ENCODE measurements at regions not wholly inside any gene's neighbourhood (a gene's known extent, or its start where the extent isn't known, plus 50 kb on each side); places are given as distances from the start of the nearest gene placed in this dataset.

DNA sequence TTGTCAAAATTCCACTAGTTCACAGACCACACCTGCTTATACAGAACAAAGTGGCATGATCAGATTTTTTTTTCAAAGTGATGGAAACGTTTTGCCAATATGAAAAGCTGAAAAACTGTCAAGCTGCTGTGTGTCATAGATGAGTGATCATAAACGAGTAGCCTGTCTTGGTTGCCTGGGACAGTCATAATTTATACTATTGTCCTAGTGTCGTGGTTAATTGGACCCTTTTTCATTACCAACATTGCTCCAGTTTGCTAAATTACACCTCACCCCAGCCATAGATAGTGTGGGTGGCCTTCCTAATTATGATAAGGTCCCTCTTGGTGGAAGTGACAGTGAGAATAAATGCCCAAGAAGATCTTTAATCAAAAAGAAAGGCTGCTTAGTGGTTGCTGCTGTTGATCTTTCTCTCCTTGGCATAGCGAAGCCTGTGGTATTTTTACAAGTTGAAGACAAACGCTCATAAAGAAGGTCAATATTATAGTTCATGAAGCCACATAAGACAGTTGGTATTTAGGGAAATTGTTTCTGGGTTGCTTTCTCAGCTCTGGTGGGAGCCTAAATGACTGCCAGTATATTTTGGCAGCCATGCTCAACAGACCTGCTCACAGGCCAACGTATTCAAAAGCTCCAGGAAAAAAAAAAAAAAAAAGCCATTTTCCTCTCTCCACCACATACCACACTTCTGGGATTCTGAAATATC, 478.1 kb downstream of the PLA2G4A start:
- DNase-seq (ENCODE audit: low spot score), result no peak

DNA sequence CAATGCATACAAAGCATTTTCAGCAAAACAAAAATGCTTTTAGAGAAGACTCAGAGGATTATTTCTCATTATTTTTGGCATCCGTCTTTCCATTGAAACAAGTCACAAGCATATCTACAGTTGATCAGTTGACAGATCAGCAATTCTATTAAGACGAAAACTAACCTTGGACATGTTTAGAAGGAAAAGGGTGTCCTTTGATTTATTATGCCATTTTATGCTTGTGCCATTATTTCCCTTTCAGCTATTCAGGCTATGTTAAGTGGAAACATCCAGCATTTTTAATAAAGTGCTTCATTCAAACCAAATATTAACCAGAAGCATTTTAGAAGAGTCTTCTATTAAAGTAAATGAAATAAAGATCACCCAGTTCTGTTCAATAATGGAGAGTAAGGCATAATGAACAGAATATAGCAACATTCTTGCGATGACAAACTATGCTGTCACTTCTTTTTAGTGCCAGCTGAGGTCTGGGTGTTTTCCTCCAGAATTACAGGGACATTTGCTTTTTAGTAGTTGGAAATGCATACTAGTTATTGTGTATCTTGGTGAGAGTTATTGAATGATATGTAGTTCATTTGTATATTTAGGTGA, 481.4 kb downstream of the PLA2G4A start:
- no peak for DNase-seq (ENCODE audit: low spot score)

DNA sequence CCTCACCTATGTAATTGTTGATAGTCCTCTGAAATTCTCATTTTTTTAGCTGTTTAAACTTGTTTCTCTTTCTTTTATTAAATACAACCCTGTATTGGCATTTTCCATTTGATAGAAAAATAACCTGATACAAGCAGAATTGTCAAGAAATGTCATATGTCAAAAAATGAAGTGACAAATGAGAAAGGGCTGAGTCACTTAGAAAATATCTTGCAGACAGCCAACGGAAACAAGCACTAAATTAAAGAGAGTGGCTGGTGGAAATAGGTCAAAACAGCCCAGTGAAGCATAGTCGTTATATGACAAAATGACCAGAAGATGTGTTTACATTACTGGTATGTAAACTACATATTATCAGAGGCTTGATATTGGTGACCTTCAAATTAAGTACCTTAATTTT, 484.4 kb downstream of the PLA2G4A start:
- no peak for DNase-seq (ENCODE audit: low spot score)

DNA sequence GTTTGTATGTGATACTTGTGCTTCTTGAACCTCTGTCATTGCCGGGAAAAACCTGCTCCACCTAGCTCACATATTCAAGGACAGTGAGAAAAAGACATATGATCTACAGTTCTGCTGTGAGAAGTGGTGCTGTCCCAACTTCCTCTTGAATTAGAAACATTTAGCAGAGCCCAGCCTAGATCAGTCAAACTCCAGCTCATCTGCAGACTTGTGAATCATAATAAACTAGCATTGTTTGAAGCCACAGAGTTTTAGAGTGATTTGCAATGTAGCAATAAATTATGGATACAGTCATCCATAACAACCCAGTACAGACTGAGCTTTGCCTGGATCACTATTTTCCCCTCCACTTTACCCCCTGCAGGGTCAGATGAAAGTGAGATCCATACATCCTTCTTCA, 497.8 kb downstream of the PLA2G4A start:
- DNase-seq (ENCODE audit: low spot score), result no peak

DNA sequence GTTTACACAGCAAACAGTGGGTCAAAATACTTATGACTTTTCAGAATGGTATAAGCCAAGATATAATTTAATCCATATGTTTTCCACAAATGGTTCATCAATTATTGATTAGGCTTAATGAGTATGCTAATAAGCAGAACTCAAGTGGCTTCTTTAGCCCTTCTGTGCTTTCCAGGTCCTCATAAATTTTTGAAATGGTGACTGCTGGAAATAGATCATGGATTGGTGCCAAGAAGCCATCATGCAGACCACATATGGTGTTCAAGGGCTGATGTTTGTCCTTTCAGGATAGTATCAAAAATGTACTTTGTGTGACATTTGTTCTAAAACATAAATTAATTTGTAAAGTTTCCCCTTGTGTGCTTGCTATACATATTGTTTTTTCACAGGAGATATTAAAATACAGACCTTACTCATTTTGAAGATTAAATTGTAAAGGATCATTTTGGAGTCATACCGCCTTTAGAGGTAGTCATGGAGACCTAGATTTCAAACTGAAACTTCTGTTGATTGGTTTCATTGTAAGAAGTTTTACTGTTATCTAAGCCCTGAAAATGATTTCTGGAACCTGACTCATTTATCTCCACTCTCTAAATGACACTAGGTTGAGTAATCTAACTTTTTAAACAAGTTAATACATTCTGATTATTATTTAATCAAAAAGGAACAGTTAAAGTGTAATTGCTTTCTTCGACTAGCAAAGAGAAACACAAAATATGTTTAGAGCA, 507.9 kb downstream of the PLA2G4A start:
- no peak for DNase-seq (ENCODE audit: low spot score)

DNA sequence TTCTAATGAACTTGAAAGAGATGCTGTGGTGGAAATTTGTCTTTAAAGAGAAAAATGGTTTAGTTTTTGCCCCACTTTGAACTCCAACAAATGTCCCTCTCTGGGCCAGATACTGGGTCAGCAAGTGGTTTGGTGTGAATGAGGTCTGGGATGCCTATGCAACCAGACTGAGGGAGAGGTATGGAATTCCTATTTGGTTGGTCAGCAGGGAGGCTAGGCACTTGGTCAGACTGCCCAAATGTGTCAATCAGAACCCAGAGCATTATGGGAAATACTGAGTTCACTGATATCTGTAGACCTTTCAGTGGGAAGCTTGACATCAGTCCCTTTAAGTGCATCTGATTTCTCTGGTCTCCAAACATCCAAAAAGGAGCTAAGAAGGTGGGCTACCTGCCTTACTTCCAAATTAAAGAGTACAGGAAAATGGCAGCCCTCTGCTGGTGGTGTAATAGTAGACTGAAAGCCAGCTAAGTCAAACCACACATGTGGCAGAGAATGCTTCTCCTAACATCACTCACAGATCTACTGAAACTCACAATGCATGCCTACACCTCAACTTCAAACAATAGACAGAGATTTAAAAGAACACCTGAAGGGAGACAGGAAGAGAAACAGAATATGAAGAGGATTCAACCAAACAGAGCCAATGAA, 510.1 kb downstream of the PLA2G4A start:
- no peak for DNase-seq (ENCODE audit: low spot score)

DNA sequence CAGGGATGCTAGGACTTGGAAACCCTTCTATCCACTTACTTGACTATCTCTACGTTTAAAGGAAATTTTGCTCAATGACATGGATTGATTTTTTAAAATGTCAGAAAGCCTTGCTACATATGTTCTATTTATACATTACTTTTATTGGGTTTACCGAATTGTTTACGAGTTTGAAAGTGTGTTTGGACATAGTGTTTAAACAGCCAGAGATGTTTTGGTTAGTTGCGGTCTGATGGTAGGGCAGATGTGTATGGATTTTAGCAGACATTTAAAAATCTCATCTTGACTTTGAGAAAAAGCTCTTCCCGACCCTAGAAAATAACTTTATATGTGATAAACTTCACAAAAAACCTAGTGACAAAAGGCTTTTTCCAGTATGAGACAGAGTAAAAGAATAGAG, 513.7 kb downstream of the PLA2G4A start:
- no peak for DNase-seq (ENCODE audit: low spot score)

DNA sequence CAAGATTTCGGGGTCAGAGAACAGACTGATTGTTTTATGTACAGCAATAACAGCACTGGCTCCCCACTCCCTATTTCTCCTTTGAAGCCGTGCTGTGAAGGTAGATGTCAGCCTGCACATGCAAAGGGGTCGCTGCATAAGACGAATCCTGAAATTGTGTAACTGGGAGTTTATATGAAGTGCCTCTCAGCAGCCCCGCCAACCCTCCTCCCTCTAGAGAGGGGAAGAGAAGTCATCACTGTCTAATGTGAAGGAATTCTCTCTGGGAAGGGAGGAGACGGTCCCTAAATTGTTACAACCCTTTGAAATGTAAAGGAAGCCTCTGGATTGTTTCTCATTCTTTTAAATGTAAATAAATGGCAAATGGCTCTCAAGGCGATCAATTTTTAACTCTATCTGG, 545.3 kb downstream of the PLA2G4A start:
- DNase-seq (ENCODE audit: low spot score), result no peak

DNA sequence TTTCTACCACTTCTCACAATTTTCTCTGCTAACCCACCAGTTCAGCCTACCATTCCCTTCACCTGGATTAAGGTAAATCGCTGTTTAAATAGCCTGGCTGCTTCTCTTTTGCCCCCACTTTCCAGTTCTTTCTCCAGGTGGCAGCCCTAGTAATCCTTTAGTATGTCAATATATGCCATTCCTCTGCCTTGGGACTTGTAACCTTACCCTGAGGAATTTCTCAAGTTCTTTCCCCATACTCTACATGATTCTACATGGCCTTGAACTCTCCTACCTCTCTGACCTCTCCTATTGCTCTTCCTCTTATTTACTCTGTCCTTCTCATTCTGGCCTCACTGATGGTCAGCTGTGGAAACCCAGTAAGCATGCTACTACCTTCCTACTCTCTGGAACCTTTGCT, 546.0 kb downstream of the PLA2G4A start:
- no peak for DNase-seq (ENCODE audit: low spot score)

DNA sequence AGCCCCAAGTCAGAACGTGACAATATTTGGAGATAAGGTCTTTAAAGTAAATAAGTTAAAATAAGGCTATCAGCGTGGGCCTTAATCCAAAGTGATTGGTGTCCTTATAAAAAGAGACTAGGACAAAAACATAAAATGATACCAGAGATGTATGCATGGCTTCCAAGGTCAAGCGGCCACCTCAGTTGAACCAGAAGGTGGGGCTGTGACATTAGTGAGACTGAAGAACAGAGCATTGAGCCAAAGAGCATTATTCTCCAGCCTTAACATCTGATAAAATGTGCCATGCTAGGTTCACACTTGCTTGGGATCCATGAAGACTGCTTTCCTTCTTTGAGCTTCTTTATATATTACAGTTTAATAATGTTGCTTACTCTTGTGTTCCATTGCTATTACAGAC, 554.6 kb downstream of the PLA2G4A start:
- no peak for DNase-seq (ENCODE audit: low spot score)

DNA sequence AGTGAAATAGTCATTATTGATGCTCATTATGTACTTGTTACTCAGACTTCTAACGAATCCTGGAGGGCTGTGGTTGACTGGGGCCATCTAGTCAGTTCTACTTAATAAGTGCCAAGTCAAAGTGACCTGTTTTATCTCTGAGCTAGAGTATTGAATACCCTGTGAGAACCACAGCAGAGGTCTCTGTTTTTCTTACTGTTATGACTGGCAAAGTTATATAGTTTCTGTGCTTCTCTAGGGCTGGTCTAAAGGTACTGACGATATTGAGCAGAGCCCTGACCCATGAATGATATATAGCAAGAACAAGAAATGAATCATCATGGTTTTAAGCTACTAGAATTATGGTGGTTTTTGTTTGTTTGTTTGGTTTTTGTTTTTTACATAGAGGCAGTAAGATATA, 555.8 kb downstream of the PLA2G4A start:
- no peak for DNase-seq (ENCODE audit: low spot score)

DNA sequence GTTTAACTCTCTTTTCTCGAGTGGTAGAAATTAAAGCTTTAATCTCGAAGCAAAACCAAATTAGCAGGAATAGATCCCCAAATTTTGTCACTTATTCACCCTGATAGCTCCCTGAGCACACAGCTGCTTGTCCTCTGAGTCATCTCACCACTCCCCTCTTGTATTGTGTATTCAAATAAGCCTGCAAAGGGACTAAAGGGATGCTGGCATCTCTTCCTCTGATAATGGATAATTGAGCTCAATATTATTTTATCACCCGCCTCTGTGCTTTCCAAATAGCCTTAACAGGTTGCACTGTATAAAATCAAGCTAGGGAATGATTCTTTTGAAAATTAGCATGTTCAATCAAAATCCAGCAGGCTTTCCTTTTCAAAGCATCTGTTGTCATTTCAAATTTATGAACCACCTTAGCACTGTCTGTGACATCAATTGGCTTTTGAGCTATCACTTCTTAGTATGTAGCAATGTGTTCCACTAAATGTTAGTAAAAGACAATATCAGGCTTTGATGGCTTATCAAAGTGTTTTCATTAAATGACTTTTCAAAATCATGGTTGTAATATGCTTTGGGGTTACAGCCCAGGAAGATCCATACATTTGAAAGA, 561.6 kb downstream of the PLA2G4A start:
- DNase-seq (ENCODE audit: low spot score), result no peak

DNA sequence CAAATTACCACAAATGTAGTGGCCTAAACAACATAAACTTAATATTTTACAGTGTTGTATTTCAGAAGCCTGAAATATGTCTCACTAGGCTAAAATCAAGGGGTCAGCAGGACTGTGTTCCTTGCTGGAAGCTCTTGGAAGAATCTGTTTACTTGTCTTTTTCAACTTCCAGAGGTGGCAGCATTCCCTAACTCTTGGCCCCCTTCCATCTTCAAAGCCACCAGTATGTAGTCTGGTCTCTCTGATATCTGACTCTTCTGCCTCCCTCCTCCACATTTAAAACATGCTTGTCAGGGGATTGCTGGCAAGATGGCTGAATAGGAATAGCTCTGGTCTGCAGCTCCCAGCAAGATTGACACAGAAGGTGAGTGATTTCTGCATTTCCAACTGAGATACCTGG, 567.5 kb downstream of the PLA2G4A start:
- DNase-seq (ENCODE audit: low spot score), result peak; percentile 11

DNA sequence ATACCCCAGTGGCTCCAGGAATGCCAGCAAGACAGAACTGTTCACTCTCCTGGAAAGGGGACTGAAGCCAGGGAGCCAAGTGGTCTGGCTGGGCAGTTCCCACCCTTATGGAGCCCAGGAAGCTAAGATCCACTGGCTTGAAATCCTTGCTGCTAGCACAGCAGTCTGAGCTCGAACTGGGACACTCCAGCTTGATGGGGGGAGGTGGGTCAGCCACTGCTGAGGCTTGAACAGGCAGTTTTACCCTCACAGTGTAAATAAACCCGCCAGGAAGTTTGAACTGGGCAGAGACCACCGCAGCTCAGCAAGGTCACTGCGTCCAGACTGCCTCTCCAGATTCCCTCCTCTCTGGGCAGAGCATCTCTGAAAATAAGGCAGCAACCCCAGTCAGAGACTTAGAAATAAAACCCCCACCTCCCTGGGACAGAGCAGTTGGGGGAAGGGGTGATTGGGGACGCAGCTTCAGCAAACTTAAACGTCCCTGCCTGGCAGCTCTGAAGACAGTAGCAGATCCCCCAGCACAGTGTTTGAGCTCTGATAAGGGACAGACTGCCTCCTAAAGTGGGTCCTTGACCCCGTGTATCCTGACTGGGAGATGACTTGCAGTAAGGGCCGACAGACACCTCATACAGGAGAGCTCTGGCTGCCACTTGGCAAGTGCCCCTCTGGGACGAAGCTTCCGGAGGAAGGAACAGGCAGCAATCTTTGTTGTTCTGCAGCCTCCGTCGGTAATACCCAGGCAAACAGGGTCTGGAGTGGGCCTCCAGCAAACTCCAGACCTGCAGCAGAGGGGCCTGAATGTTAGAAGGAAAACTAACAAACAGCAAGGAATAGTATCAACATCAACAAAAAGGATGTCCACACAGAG, 568.4 kb downstream of the PLA2G4A start:
- no peak for DNase-seq (ENCODE audit: low spot score)

DNA sequence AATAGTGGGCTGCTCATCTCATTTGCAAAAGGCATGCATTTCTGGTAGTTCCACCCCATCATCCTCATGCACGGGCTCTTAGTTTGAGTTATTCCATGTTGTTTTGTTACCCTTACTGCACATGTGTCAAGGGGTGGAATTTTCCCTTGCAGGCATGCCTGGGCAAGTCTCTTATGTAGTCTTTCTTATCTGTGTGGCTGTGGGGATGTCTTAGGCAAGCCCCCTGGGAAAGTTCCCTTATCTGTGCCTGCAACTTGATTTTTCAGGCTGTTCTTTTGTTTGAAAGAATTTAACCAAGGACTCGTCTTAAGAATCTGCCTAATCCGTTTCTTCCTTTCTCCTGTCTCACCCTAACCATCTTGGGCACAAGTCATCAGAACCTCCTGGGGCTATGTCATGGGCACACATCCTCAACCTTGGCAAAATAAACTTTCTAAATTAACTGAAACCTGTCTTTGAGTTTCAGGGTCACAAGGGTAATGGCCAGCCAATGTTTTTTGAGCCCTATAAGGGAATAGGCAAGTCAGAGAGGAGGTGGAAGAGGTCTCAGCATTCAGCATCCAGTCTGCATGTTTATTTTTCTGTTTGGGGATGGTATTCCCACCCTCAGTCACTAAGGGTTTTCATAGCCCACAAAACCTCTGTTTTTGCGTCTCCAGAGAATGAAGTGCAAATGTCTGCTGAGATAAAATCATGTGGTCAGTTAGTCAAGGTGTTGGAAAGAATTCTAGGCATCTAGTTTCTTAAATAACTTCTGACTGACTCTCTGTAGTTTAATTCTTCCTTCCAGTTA, 579.7 kb downstream of the PLA2G4A start:
- DNase-seq (ENCODE audit: low spot score), result no peak

DNA sequence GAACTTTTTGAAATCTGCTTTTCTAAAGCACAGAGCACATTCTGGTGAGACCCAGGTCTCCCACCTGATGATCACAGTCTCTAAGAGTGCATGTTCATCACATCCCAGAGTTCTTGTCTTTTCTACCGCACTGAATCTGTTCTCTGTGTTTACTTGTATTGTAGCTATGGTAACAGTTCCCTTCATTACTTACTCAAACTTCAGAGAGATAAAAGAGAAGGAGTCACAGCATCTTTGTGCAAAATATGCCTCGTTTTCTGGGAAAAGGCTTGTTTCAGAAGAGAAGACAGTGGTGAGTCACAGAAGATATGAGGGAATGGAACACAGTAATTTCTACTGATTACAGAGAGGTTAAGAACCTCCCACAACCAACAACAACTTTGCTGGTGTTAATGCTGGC, 580.6 kb downstream of the PLA2G4A start:
- DNase-seq (ENCODE audit: low spot score), result no peak

DNA sequence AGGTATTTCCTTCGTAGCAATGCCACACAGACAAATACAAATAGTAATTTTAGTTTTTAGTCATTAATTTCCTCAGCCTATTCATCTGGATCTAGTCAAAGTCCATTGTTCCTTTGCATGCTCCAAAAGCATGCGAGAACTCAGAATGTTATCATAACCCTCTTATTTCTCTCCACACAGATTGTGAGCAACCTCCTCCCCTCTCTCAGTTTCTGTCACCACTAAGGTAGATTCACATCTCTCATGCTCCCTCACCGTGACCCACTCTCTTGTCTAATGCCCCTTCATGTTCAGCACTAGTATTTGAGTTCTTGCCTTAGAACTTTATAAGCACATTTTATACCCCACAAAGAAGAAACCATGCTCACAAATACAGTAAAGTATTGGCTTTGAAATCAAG, 582.4 kb downstream of the PLA2G4A start:
- DNase-seq (ENCODE audit: low spot score), result no peak

DNA sequence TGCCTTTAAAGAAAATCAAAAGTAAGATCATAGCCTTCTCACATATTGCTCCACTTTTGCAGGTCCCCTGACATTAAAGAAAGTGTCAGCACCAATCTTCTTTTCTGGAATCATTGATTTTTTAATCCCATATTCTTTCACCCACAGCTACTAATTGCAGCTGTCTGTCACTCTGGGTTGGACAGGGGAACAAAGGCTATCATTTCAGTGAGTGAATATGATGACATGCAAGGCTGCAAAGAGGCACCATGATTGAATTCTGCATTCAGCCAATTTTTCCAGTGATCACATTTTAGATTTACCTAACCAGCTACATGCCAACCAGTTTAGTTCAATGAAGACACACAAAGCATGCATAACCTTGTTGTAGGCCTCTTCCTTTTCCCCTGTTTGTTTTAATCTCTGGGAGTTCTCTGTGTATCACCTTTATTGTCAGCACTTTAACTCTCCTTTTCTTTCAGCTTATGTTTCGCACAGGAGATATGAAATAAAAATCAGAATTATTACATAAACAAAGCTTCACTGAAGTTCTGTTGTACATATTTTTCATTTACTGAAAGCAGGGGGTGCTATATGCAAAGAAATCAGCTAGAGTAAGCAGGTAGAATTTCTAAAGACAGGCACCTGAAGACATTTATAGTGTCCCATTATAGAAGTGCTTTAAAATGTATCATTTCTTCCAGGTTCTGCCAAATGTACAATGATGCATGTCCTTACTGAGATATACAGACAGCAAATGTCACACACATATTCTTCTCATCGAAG, 584.8 kb downstream of the PLA2G4A start:
- peak; percentile 24 for DNase-seq (ENCODE audit: low spot score)

DNA sequence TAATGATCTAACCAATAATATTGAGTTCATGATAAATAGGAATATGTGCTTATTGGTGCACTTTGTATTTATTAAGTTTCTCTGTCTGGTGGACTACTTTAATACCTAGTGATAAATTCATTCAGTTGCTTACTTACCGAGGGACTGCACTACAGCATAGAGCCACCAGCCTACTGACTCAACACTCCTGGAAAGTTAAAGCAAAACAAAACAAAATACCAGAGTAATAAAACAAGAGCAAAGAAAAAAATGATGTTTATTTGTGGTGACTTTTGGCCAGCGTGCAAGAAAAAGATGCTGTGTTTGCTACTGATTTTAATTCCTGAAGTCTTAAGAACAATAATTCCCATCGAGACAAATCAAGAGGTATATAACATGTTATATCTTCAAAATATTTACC, 586.3 kb downstream of the PLA2G4A start:
- no peak for DNase-seq (ENCODE audit: low spot score)

DNA sequence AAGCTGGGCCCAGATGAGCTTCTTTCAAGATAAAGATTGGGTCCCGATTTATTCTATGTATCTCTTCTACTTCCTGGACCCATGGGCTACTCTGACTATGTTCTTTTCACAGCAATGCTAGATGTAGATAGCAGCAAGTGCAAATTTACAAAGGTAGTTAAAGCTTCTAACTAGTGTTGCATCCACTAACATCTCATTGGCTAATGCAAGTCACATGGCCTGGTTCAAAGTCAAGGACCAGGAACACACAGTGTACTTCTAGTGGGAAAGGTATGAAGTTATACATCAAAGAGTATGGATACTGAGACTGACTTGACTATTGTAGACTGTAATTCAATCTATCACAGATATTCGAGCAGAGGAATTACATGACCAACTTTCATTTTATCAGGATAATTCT, 588.8 kb downstream of the PLA2G4A start:
- DNase-seq (ENCODE audit: low spot score), result no peak

Data from SK-N-DZ (cell line).